HG02623 (cell line): ENCODE measurements at regions not wholly inside any gene's neighbourhood (a gene's known extent, or its start where the extent isn't known, plus 50 kb on each side); places are given as distances from the start of the nearest gene placed in this dataset.
"Not testable (repeated sequence)": the region's sequence is repeated elsewhere in the genome, so short reads cannot be mapped to it uniquely, and the experiment has no call there.

Experiments used
- ATAC-seq: cut with Tn5 transposase; IDR thresholded peaks from one replicate; pipeline ENCODE4 v1.9.1; 2021; ENCODE audit warnings: moderate library complexity; ENCODE audit not compliant: unreplicated experiment

DNA sequence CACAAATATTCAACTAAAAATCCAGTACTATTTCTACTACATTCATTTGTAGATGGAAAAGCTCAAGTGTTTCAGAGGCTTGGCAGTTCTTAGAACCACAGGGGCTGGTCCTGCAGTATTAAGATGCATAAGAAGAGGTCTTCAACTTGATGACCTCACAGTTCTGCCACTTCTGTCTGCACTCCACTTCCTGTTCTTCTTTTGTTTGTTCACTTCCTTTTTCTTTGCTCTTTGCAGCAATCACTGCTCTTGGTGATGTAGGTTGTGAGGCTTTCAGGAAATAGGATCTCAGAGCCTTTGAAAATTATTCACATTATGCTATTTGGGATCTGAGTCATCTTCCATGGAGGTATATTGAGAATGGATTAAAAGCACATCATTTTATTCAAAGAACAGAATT is 602.0 kb upstream of the CPEB2 start:
- no peak for ATAC-seq

DNA sequence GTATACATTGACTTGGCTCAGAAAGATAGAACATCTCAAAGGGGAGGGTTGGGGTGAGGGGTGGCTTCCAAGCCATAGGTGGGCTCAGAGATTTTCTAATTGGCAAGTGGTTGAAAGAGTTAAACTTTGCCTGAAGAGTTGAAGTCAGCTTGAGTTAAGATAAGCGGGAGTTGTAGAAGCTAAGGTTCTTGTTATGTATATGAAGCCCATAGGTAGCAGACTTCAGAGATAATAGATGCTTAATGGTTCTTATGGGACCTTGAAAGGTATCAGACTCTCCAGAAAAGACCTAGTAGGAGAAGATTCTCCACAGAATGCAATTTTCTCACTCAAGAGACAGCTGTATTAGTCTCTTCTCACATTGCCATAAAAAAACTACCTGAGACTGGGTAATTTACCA is 599.1 kb upstream of the CPEB2 start:
- ATAC-seq, result no peak

DNA sequence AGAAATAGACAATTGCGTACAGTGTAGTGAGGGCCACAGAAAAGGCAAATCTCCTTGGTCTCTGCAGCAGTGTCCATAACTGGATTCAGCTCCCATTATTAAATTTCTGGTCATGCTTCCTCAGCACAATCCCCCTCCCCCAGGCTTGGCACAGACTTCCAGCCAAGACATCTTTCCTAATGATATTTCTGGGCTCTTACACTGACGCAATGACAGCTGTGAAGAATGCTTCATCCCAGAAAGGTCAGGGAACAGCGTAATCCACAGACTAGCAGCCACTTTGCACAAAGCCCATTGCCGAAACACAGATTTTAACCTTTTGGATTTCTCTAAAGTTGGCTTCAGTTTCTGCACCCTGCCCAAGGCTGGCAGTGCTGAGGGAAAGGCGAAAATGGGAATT is 597.6 kb upstream of the CPEB2 start:
- no peak for ATAC-seq

DNA sequence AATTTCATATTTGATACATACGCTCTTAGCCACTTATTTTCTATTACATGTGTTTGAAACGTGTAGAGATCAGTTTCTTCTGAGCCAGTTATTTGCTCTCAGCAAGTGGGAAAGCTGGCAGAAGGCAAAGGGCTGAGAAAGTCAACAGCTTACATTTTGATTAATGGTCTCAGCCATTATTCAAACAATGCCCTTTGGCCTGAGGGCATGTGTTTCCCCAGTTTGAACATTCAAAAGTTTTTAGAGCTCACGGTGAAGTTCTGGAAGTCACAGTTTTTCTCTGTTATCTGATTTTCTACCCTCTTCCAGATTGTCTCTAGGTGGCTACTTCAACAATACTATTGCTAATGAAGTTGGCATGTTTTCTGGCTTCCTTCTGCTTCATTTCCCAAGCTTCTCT is 591.8 kb upstream of the CPEB2 start:
- ATAC-seq, result no peak

DNA sequence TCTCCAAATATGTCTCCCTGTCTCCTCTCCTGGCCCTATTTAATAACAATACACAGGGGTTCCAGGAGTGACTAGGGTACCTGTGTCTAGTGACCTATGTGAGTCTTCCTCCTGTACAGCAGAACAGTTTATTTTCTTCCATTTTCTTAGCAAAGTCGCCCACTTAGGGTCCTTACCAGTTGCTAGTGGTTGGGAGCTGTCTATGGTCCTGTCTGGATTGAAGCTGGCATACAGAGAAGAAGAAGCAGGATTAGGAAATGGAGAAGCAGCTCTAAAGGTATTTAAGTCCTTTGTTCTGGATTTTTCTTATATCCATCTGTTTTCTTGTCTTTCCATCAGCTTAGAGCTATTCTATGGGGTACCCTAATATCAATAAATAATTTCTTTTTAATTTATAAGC is 587.1 kb upstream of the CPEB2 start:
- ATAC-seq, result no peak

DNA sequence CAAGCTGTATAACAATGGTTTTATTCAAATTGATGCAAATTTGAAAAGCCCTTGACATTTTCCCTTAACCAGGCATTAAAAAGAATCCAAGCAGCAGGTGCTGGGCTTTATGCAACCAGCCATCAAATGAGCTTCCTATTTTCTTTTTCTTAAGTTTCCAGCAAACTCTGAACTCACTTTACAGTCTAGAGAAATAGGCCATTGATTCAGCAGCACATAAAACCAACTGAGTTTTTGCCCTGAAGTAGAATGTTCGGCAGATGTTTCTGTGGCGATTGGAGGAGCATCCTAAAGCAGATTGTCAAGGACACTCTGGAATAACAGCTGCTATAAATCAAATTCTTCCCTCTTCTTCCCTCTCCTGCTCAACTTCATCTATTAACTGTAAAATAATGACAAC is 582.8 kb upstream of the CPEB2 start:
- ATAC-seq, result no peak

DNA sequence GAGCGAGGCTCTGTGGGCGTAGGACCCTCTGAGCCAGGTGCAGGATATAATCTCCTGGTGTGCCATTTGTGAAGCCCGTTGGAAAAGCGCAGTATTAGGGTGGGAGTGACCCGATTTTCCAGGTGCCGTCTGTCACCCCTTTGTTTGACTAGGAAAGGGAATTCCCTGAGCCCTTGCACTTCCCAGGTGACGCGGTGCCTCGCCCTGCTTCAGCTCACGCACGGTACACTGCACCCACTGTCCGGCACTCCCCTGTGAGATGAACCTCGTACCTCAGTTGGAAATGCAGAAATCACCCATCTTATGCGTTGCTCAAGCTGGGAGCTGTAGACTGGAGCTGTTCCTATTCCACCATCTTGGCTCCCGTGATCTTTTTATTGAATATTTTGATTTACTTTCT is 576.0 kb upstream of the CPEB2 start:
- not testable (repeated sequence) for ATAC-seq

DNA sequence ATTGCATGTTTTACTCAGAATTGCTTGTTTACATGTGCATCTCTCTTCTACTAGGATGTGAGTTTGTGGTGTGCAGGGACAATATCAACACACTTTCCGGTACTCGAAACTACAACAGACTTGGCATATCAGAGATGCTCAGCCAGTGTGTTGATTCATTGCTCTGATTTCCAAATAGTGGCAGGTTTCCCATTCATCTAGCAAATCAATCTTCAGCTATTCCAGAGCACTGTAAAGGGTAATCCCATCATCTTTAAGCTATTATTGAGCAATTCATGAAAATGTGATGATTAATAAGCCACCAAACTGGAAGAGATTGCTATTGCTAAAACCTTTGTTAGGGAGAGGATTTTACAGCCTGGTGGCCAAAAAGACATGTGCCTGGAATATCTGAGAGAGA is 574.2 kb upstream of the CPEB2 start:
- no peak for ATAC-seq

DNA sequence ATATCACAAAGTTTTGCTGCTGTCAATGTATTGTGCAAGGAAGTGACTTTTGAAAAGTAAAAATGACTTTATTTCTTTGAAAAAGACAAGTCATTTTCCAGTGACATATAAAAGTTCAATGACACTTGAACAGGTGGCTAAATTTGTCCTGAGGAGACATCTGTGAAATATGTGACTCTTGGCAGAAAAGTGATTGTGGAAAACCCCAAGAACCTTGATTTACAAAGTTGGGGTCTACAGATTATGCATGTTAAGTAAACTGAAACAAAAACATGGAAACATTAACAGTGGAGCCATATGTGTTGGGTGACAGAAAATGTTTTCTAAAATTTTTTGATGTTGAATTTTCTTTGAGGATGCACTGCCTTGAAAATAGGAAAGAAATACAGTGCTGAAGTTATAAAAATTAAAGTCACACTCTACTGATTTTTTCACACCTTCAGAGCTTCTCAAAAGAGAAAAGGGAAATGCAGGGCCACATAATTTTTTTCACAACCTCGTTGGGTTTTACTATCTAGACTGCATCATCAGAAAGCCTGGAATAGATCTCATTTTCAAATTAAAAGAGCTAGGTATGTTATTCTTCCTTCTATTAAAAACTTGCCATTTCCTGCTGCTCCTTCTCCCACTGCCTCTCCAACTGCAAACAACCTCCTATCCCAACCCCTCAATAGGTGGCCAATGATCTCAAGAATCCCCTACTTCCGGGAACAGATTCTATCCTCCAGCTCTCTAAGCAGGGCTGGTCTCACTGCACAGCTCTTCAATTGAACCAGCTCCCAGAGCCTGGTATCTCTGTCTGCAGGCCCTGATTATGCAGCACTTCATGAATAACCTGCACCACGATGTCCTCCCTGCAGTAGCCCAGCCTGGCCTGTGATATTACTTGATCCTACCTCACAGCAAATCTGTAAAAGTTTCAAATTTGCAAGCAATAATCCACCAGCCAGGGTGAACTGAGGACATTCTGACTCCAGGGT is 570.8 kb upstream of the CPEB2 start:
- ATAC-seq, result no peak

DNA sequence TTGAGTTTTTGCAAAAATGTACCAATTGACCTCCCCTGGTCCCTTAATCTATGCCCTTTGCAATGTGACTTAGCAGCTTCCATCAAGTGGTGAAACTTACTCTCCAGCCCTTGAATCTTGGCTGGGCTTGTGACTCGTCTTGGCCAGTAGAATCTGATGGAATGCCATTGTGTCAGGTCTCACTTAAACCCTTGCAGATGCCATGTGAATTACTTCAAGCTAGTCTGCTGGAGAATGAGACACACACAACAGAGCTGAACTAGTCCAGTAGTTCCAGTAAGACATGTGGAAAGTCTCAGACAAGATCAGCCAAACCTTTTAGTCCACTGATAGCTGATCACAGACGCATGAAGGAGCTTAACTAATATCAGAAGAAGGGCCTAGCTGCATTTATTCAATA is 567.8 kb upstream of the CPEB2 start:
- no peak for ATAC-seq

DNA sequence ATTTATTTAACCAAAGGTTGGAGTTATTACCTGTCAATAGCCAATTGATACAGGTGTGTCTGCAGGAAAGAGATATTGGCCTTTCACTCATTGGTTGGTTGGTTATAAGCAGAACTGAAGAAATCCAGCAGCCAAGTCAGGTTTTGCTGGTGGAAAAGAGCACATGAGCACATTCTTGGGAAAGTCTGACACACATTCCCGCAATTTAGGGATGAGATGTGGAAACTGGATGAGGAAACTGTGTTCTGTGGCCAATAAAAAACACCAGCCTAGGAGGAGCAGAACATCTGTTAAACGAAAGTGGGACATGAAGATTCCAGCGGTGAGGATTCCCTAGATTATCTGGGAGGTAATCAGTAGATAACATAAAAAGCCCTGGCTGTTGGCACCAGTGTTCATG is 567.4 kb upstream of the CPEB2 start:
- no peak for ATAC-seq

DNA sequence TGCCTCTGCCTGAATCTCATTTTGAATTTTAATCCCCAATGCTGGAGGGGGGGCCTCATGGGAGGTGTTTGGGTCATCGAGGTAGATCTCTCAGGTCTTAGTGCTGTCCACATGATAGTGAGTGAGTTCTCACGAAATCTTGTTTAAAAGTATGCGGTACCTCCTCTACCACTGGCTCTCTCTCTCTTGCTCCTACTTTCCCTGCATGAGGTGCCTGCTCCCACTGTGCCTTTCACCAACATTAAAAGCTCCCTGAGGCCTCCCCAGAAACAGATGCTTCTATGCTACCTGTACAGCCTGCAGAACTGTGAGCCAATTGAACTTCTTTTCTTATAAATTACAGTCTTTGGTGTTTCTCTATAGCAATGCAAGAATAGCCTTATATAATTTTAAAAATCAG is 560.7 kb upstream of the CPEB2 start:
- ATAC-seq, result no peak

DNA sequence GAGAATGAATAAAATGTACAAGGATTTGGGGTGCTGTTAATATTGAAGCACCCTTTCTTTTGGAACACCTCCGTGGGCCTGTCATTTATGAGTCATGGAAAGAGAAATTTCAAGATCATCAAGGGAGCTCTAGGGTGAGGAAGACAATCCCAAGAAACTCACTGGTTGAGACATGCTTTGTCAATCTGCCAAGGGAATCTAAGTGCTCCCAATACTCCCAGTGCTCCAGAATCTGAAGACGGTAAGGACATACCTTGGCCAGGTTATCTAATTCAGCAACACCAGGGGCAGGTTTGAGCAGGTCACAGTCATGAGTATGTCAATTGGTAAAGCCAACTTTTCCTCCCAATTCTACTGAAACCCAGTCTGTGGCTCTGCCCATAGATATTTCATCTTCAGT is 556.4 kb upstream of the CPEB2 start:
- ATAC-seq, result no peak

DNA sequence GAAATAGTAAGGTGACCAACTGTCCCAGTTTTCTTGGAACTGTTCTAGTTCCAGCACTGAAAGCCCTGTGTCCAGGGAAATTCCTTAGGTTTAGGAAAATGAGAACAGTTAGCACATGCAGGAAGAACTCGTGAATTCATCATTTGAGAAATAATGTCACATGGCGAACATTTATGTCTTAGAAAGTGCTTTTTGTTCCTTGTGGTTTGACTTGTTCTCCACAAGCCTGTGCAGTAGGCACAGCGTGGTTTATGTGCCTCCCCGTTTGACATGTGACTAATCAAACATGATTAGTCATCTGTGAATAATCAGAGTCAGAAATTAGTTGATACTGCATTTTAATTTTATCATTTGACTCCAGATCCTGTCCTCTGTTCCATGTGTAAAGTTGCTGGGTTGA is 556.0 kb upstream of the CPEB2 start:
- ATAC-seq, result no peak

DNA sequence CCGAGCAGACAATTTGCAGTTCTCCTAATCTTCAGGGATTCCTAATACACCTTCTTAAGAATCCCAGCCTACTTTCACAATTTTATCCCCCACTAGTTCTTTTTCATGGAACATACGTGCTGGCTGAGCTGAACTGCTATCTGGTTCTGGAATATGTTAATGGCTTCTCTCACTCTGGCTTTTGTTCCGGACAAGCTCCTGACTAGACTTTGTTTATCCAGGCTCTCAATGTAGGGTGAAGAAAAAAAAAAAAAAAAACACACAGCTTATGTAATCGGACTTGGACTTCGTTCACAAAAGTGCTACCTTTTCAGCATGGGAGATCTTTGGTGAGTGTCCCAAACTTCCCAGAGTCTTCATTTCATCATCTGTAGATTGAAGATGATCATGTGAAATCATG is 555.4 kb upstream of the CPEB2 start:
- no peak for ATAC-seq

DNA sequence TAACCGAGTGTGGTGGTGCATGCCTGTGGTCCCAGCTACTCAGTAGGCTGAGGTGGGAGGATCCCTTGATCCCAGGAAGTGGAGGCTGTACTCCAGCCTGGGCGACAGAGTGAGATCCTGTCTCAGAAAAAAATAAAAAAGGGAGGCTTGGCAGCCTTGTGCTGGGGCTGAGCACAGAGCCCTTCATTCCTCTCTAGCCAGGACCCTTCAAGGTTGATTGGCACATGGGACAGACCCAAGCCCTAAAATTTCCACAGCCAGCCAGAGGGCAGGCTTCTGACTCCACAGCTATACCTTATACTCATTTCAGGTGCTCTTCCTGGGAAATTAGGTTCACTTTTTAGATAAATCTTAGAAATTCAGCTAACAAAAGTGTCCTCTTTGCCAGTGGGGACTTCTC is 553.0 kb upstream of the CPEB2 start:
- no peak for ATAC-seq

DNA sequence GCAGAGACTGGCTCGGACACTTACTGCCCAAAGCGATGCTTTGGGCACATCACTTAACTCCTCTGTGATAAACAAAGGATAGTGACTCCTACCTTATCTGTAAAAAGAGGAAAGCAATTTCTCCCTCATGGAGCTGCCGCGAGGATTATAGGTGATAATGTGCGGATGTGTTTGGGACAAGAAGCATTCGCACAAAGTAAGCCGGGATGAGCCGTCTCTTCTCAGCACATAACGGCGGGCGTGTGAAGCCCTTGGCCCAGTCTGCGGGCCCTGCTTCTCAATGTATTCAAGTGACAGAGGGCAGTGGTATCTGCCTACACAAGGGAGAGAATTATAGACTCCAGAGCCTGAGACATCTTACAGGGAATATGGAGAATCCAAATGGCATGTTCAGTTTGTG is 550.3 kb upstream of the CPEB2 start:
- ATAC-seq, result no peak

DNA sequence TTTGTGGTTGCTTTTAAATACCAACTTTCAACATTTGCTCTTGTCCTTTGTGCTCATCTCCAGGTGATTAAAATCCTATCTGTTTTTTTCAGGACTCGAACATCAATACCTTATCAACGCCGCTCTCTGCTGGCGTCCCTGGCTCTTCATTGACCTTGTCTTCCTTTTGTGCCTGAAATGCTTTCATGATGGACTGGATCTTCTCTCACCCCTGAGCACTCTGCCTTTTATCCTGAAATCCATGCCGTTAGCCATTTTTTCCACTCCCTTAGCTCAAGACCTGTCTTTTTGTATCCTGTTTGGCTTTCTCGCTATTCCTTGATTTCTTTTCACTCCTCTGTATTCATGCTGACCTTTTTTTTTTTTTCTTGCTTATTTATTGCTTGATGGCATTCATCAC is 549.5 kb upstream of the CPEB2 start:
- no peak for ATAC-seq

DNA sequence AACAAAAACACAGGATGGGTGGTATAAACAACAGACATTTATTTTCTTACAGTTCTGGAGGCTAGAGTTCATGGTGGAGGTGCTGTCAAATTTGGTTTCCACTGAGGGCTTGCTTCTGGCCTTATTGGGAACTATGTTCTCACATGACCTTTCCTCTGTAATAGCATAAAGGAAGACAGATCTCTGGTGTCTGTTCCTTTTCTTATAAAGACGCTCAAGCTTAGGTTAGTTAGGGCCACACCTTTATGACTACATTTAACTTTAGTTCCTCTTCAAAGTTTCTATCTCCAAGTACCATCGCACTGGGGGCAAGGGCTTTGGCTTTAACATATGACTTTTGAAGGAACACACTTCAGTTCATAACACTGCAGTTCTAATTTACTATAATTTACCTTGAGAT is 543.8 kb upstream of the CPEB2 start:
- no peak for ATAC-seq

DNA sequence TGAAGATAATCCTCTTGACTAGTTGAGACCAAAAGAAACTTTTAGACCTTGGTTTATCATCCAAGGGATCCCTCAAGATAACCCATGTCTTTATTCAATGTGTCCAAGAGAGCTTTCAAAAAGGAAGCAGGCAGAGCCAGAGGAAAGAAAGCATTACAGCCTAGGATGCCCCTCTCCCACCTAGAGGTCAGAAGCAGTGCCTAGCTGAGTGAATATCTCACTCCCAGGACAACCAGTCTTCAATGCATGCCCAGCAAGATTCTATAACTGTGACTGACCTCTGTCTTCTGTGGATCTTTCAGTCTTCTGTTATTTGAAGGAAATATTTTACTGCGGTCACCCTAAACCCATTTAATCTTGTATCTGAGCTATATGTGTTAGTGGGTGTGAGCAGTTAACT is 537.2 kb upstream of the CPEB2 start:
- ATAC-seq, result no peak

DNA sequence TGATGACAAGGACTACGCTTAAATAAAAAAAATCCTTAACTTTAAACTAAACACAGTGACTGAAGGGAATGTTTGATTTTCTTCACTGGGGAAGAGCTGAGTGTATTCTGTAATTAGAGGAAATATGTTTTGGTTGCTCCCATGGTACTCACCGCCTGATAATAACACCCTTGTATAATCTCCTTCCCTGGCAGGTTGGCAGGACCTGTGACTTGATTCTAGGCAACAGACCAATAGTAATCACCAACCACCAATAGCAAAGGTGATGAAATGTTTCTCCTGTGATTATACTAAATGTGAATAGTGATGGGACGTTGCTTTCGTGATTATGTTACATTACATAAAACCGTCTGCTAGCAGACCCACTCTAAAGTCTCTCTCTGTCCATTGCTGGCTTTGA is 536.8 kb upstream of the CPEB2 start:
- no peak for ATAC-seq

DNA sequence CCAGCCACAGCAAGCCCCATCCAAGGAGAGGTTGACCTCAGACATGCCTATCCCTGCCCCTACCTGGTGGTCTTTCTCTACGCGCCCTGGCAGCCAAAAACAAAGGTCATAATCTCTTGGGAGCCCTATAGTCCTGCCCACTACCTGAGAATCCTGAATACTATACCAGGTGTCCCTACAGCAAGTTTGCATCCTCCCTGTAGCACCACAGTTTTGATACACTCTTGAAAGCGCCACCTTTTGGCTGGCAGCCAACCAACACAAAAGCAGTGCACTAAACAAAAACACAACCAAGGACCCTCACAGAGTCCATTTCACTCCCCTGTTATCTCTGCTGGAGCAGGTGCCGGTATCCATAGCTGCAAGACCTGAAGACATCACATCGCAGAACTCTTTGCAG is 523.8 kb upstream of the CPEB2 start:
- ATAC-seq, result no peak

DNA sequence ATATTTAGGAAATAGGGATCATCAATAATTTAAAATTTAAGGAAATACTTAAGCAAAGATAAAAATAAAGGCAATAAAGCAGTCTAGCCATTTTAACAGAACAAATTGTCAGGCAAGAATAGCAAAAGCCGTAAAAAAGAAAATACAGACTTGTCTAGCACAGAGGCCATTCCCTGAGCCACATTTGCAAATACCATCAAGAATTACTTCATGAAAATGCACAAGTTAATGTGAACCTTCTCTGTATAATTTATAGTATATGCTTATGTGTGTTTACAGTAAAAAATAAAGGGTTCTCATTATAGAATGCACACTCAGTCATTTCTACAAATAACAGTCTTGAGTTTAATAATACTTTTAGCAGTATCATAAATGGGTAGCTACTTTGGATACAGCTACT is 505.9 kb upstream of the CPEB2 start:
- ATAC-seq, result no peak
